T-helper 2 cell (primary cell): ENCODE measurements at regions not wholly inside any gene's neighbourhood (a gene's known extent, or its start where the extent isn't known, plus 50 kb on each side); places are given as distances from the start of the nearest gene placed in this dataset.
"Not testable (repeated sequence)": the region's sequence is repeated elsewhere in the genome, so short reads cannot be mapped to it uniquely, and the experiment has no call there.

Experiments
- DNase-seq, 5 experiments: peaks; one replicate each; pipeline versions ENCODE4 v3.0.0 to v3.0.0-alpha.2; 2012 to 2022

- no peak for DNase-seq
These were observed 80.5 kb upstream of the SEC11C start for GRCh38 chr18:59059140-59059539.

- no peak for DNase-seq
These were observed 79.1 kb upstream of the SEC11C start for GRCh38 chr18:59060551-59060950.

DNA sequence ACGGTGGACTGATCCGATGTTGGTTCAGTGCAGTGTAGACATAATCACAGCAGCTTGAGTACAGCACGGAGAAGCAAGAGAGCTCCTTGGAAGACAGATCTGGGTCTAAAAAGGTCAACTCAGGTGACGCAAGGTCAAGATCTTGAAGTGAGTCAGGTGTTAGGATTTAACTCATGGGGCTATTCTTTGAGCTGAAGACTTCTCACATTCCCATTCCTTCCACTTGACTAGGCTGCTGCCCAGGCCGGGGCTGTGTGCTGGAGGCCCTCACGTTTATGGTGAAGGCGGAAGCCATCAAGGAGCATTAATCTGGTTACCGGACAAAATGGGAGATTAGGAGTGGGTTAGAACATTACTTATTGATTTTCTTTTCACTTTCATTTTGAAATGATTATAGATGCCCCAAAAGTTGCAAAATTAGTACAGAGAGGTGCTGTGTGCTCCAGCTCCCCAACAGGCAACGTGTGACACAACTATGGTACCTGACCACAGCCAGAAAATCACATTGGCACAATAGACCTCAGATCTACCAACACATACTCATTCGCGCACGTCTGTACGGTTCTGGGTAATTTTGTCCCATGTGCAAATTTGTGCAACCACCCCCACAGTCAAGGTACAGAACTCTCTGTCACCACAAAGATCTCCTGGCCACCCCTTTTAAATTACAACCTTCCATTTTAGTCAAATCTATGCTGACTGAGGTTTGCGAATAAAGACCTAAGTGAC is 77.6 kb upstream of the SEC11C start:
- DNase-seq, result no peak

DNA sequence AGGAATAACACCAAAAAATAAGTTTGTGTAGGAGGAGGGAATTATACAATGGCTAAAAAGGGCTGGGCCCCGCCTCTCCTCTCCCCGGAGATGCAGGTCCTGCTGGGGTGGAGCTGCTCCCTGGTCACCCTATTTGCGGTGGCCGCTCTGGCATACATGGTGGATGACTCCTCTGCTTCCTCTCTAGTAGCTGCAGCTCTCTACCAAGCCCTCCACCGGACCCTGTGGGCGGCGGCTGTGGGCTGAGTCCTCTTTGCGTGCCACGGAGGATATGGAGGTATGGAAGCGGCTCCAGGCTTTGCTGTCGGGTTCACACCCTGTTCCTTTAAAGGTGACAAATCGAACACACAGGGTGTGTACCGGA is 77.1 kb upstream of the SEC11C start:
- no peak for DNase-seq

- no peak for DNase-seq
These were observed 76.3 kb upstream of the SEC11C start for GRCh38 chr18:59063300-59063906.

GRCh38 chr18:59063912-59064311 is 75.8 kb upstream of the SEC11C start:
- DNase-seq, result no peak

- DNase-seq, result no peak
These were observed 74.0 kb upstream of the SEC11C start for GRCh38 chr18:59065684-59066083.

DNA sequence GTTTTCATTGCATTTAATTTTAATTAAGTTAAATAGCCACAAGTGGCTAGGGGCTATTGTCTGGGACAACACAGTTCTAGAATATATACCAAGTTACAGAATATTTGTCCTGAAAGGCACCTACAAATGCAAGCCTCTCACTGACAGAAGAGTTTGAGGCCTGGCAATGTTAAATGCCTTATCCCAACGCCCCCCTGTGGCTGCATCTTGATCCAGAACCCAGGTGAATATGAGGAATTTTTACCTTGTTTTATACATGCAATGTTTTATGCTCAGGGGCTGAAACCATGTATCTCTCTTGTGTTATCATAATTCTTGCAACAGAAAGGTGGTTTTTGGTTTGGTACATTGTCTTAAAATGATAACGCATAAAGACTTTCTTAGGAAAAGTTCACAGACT is 71.8 kb upstream of the SEC11C start:
- no peak for DNase-seq

GRCh38 chr18:59068276-59069071 is 71.2 kb upstream of the SEC11C start:
- DNase-seq, result no peak

GRCh38 chr18:59070181-59070912 is 69.3 kb upstream of the SEC11C start:
- peak in 4 of 5 experiments; percentile 47 to 76 (median 68) for DNase-seq

- DNase-seq, result no peak
These were observed 66.8 kb upstream of the SEC11C start for GRCh38 chr18:59072727-59073421.

DNA sequence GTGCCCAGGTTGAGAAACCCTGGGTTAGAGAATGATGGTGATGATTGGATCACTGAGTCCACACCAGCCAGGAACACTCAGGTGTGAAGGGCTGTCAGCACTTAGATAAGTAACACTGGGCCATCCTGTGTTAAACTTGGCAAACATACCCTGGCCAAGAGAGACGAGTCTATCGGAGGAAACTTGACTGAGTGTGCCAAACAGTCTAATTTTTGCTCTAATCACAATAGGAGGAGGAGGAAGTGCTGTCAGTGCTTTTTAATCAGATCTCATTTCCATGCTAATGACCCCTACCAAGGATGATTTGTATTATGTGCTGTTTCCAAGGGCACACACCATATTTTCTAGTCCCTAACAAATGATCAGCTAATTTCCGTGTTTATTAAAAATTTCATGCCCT is 63.8 kb upstream of the SEC11C start:
- DNase-seq, result no peak

GRCh38 chr18:59079264-59079663 is 60.4 kb upstream of the SEC11C start:
- DNase-seq, result no peak

DNA sequence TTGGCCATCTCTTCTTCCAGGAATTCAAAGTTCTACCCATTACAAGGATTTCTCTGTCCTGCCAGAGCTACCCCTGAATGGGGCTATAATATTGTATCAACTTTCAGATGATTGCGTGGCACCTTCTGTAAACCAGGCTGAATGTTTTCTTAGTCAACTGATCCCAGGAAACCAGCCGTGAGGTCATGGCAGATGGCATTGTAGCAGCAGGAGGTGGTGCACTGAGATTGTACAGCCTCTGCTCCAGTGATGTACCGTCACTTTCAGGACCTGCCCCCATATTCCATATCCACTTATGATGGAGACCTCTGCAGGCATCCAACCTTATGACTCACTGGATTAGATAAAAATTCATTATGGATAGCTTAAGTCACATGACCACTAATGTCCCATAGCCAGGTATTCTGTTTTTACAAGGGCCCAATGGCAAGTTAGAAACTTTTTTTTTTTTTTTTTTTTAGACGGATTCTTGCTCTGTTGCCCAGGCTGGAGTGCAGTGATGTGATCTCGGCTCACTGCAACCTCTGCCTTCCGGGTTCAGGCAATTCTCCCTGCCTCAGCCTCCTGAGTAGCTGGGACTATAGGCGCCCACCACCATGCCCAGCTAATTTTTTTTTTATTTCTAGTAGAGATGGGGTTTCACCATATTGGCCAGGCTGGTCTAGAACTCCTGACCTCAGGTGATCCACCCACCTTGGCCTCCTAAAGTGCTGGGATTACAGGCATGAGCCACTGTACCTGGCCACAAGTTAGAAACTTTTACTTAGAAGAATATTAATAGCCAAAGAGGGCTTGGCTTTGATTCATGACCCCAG is 59.8 kb upstream of the SEC11C start:
- DNase-seq, result not testable (repeated sequence)

DNA sequence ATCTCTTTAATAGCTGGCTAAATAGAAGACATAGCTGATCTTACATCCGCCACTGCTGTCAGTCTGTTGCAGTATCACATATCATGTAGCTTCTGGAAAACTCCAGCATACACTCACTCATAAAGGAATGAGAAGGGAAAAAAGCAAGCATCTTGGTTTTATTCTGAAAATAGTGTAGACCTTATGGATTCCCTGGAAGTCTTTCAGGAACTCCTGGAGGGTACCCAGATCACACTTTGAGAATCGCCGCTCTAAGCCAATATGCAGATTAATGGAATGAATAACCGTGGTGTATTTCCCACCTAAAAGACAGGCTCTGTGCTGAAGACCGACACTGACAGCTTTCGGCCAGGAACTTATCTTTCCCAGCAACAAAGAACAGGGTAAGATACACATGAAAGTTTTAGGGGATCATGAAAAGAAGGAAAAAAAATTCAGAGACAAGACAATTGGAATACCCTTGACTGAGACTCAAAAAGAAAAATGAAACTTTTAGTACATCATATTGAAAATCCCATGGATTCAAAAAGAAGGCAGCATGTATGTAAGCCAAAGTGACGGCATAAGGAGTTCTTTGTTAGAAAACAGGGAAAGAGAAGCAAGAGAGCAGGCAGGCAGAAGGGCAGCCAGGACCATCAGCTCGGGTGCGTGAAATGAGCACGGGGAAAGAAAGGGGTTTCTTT is 56.4 kb upstream of the SEC11C start:
- DNase-seq, result no peak

GRCh38 chr18:59085126-59085794 is 54.4 kb upstream of the SEC11C start:
- DNase-seq, result no peak

DNA sequence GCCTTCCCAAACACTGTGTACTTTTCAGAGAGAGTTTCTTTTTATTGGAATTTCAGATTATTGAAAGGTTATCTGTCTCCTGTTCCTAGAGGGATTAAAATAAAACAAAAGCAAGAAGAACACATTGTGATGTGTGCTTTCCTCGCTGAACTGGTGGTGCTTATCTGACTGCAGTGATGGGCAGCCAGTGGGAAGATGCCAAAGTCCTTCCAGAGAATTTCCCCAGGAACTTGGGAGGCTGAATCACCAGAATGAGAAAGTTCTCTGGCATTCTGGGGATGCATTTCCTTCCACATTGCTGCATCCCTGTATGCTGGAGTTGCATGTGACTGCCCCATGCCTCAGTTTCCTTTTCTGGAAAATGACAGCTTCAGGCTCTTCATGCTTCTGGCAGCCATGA is 53.9 kb upstream of the SEC11C start:
- no peak for DNase-seq

DNA sequence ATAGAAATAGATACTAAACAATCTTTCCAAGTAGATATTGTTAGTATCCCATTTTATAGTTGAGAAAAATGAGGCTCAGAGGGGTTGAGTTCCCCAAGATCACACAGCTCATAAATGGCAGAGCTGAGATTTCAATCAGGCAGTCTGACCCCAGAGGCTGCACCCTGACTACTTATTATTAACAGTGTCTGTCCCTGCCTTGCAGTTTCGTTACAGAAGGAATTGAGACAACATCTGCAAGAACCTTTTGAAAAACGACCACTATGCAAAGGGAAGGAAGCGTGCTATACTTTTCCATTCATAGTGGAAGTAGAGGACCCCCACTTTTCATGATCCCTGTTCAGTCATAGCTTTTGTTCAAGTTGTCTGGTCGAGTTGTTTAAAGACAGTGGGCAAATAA is 53.2 kb upstream of the SEC11C start:
- no peak for DNase-seq

DNA sequence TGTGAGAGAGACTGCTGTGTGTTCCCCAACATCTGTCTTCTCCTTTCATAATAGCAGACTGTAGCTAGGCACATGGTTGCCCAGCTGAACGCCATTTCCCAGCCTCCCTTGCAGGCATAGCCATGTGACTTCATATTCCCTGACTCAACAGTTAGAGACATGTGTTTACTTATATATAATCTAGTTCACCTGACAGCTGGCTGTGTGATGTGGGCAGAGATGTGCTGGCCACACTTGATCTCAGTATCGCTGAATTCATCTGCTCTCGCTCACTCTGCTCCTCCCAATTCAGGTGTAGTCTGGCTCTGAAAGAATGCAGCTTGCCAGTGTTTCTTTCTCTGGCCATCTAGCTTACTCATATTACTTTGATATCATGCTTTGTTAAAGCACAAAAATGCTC is 52.3 kb upstream of the SEC11C start:
- peak in 2 of 5 experiments; percentile 6 to 52 for DNase-seq
